ENCODE measurements at regions not wholly inside any gene's neighbourhood (a gene's known extent, or its start where the extent isn't known, plus 50 kb on each side); places are given as distances from the start of the nearest gene placed in this dataset.

- no peak overlapping the region for H3K27ac ChIP-seq (ENCODE audit: low read depth, low read length)
- H3K27me3 ChIP-seq (ENCODE audit: insufficient read depth, low read length), result no peaks in the 10 kb centered on the region
- Mint-ChIP-seq H3K27ac (ENCODE audit: unreplicated experiment) (no peak overlapping the region), H3K4me1 (ENCODE audit: low read depth, unreplicated experiment) (peaks cover 27% of the 10 kb centered on the region), H3K27me3 (ENCODE audit: low read depth, unreplicated experiment) (no peaks in the 10 kb centered on the region), H3K9me3 (ENCODE audit: unreplicated experiment) (peaks cover 2% of the 10 kb centered on the region), H3K36me3 (ENCODE audit: low read depth, unreplicated experiment) (no peaks in the 10 kb centered on the region), H3K4me3 (ENCODE audit: unreplicated experiment) (no peak overlapping the region)
- no peaks in the 10 kb centered on the region for H3K79me2 ChIP-seq (ENCODE audit: insufficient read depth, low read length)
- no peaks in the 10 kb centered on the region for H4K20me1 ChIP-seq (ENCODE audit: insufficient read depth, low read length)
- no peaks in the 10 kb centered on the region for H3K36me3 ChIP-seq (ENCODE audit: insufficient read depth, low read length)
- H3K9ac ChIP-seq (ENCODE audit: low read length), result no peak overlapping the region
- FAIRE-seq (no peak), DNase-seq (ENCODE audit: low read depth) (peak; percentile 12)
- no peak overlapping the region for H3K4me2 ChIP-seq (ENCODE audit: low read length)
- no peak overlapping the region for H3K4me3 ChIP-seq (ENCODE audit: insufficient read depth, low read depth, low read length)
- H3K4me1 ChIP-seq (ENCODE audit: insufficient read depth, low read length), result peaks cover 13% of the 10 kb centered on the region
- no peak for TF ChIP-seq EZH2 (IDR thresholded peaks at IDR 0.05; ENCODE audit: insufficient read depth, low read length)
- TF ChIP-seq CTCF (IDR thresholded peaks at IDR 0.05; ENCODE audit: insufficient read depth, low read depth, low read length), result no peak
- H3K9me3 ChIP-seq (ENCODE audit: insufficient read depth, low read depth, low read length), result no peaks in the 10 kb centered on the region
- H2AFZ ChIP-seq (ENCODE audit: low read depth, low read length), result no peak overlapping the region
Observed at GRCh38 chr13:47481536-47481935, 519.5 kb downstream of the SUCLA2 start.

GRCh38 chr13:47480951-47481350, 520.1 kb downstream of the SUCLA2 start:
- Histone ChIP-seq H3K9me3 (ENCODE audit: insufficient read depth, low read depth, low read length) (no peaks in the 10 kb centered on the region), H3K36me3 (ENCODE audit: insufficient read depth, low read length) (no peaks in the 10 kb centered on the region), H3K27me3 (ENCODE audit: insufficient read depth, low read length) (no peaks in the 10 kb centered on the region), H3K4me3 (ENCODE audit: insufficient read depth, low read depth, low read length) (no peak overlapping the region), H3K27ac (ENCODE audit: low read depth, low read length) (no peak overlapping the region), H3K79me2 (ENCODE audit: insufficient read depth, low read length) (no peaks in the 10 kb centered on the region), H4K20me1 (ENCODE audit: insufficient read depth, low read length) (no peaks in the 10 kb centered on the region), H3K9ac (ENCODE audit: low read length) (no peak overlapping the region), H3K4me1 (ENCODE audit: insufficient read depth, low read length) (peaks cover 13% of the 10 kb centered on the region), H3K4me2 (ENCODE audit: low read length) (no peak overlapping the region), H2AFZ (ENCODE audit: low read depth, low read length) (peak overlapping the region; percentile 40)
- Mint-ChIP-seq H3K4me3 (ENCODE audit: unreplicated experiment) (no peak overlapping the region), H3K4me1 (ENCODE audit: low read depth, unreplicated experiment) (peaks cover 27% of the 10 kb centered on the region), H3K9me3 (ENCODE audit: unreplicated experiment) (peaks cover 2% of the 10 kb centered on the region), H3K27ac (ENCODE audit: unreplicated experiment) (peak overlapping the region; percentile 1), H3K27me3 (ENCODE audit: low read depth, unreplicated experiment) (no peaks in the 10 kb centered on the region), H3K36me3 (ENCODE audit: low read depth, unreplicated experiment) (no peaks in the 10 kb centered on the region)
- peak; percentile 29 for FAIRE-seq
- DNase-seq (ENCODE audit: low read depth), result no peak
- no peak for TF ChIP-seq CTCF (IDR thresholded peaks at IDR 0.05; ENCODE audit: insufficient read depth, low read depth, low read length)
- no peak for TF ChIP-seq EZH2 (IDR thresholded peaks at IDR 0.05; ENCODE audit: insufficient read depth, low read length)

GRCh38 chr13:47480121-47480520, 521.0 kb downstream of the SUCLA2 start:
- Histone ChIP-seq H3K9me3 (ENCODE audit: insufficient read depth, low read depth, low read length) (no peaks in the 10 kb centered on the region), H4K20me1 (ENCODE audit: insufficient read depth, low read length) (no peaks in the 10 kb centered on the region), H2AFZ (ENCODE audit: low read depth, low read length) (no peak overlapping the region), H3K4me2 (ENCODE audit: low read length) (peak overlapping the region; percentile 31), H3K4me3 (ENCODE audit: insufficient read depth, low read depth, low read length) (no peak overlapping the region), H3K9ac (ENCODE audit: low read length) (peak overlapping the region; percentile 11), H3K36me3 (ENCODE audit: insufficient read depth, low read length) (no peaks in the 10 kb centered on the region), H3K27ac (ENCODE audit: low read depth, low read length) (peak overlapping the region; percentile 70), H3K27me3 (ENCODE audit: insufficient read depth, low read length) (no peaks in the 10 kb centered on the region), H3K4me1 (ENCODE audit: insufficient read depth, low read length) (peaks cover 13% of the 10 kb centered on the region), H3K79me2 (ENCODE audit: insufficient read depth, low read length) (no peaks in the 10 kb centered on the region)
- H3K4me3 Mint-ChIP-seq (ENCODE audit: unreplicated experiment), result no peak overlapping the region
- peaks cover 27% of the 10 kb centered on the region for H3K4me1 Mint-ChIP-seq (ENCODE audit: low read depth, unreplicated experiment)
- no peaks in the 10 kb centered on the region for H3K27me3 Mint-ChIP-seq (ENCODE audit: low read depth, unreplicated experiment)
- TF ChIP-seq EZH2 (IDR thresholded peaks at IDR 0.05; ENCODE audit: insufficient read depth, low read length), result no peak
- TF ChIP-seq CTCF (IDR thresholded peaks at IDR 0.05; ENCODE audit: insufficient read depth, low read depth, low read length), result no peak
- H3K27ac Mint-ChIP-seq (ENCODE audit: unreplicated experiment), result peak overlapping the region; percentile 81
- peaks cover 2% of the 10 kb centered on the region for H3K9me3 Mint-ChIP-seq (ENCODE audit: unreplicated experiment)
- peak; percentile 92 for FAIRE-seq
- peak; percentile 93 for DNase-seq (ENCODE audit: low read depth)
- no peaks in the 10 kb centered on the region for H3K36me3 Mint-ChIP-seq (ENCODE audit: low read depth, unreplicated experiment)

Measured in astrocyte (in vitro differentiated cells and primary cell).